ENCODE measurements at regions not wholly inside any gene's neighbourhood (a gene's known extent, or its start where the extent isn't known, plus 50 kb on each side); places are given as distances from the start of the nearest gene placed in this dataset.
"Not testable (repeated sequence)": the region's sequence is repeated elsewhere in the genome, so short reads cannot be mapped to it uniquely, and the experiment has no call there.

- DNase-seq (ENCODE audit: low spot score), result no peak
Observed at GRCh38 chr3:103791786-103792515, 1357.1 kb downstream of the ZPLD1 start.

- no peak for DNase-seq (ENCODE audit: low spot score)
Observed at GRCh38 chr3:103794656-103795055, 1359.8 kb downstream of the ZPLD1 start.

GRCh38 chr3:103796068-103796467 is 1361.3 kb downstream of the ZPLD1 start:
- no peak for DNase-seq (ENCODE audit: low spot score)

GRCh38 chr3:103803787-103804186 is 1369.0 kb downstream of the ZPLD1 start:
- no peak for DNase-seq (ENCODE audit: low spot score)

- DNase-seq (ENCODE audit: low spot score), result no peak
Observed at GRCh38 chr3:103810167-103810566, 1375.4 kb downstream of the ZPLD1 start.

GRCh38 chr3:103813955-103814354 is 1379.1 kb downstream of the ZPLD1 start:
- no peak for DNase-seq (ENCODE audit: low spot score)

GRCh38 chr3:103818398-103818797 is 1383.6 kb downstream of the ZPLD1 start:
- DNase-seq (ENCODE audit: low spot score), result no peak

GRCh38 chr3:103818800-103819199 is 1384.0 kb downstream of the ZPLD1 start:
- no peak for DNase-seq (ENCODE audit: low spot score)

GRCh38 chr3:103825586-103825985 is 1390.8 kb downstream of the ZPLD1 start:
- DNase-seq (ENCODE audit: low spot score), result no peak

- DNase-seq (ENCODE audit: low spot score), result no peak
Observed at GRCh38 chr3:103829723-103830326, 1395.0 kb downstream of the ZPLD1 start.

GRCh38 chr3:103847081-103848062 is 1412.6 kb downstream of the ZPLD1 start:
- DNase-seq (ENCODE audit: low spot score), result no peak

GRCh38 chr3:103851793-103852192 is 1417.0 kb downstream of the ZPLD1 start:
- DNase-seq (ENCODE audit: low spot score), result no peak

GRCh38 chr3:103862415-103862814 is 1427.6 kb downstream of the ZPLD1 start:
- no peak for DNase-seq (ENCODE audit: low spot score)

- no peak for DNase-seq (ENCODE audit: low spot score)
Observed at GRCh38 chr3:103863381-103863780, 1428.6 kb downstream of the ZPLD1 start.

GRCh38 chr3:103866113-103866512 is 1431.3 kb downstream of the ZPLD1 start:
- DNase-seq (ENCODE audit: low spot score), result no peak

GRCh38 chr3:103873021-103873420 is 1438.2 kb downstream of the ZPLD1 start:
- no peak for DNase-seq (ENCODE audit: low spot score)

GRCh38 chr3:103873897-103874545 is 1439.2 kb downstream of the ZPLD1 start:
- no peak for DNase-seq (ENCODE audit: low spot score)

- DNase-seq (ENCODE audit: low spot score), result not testable (repeated sequence)
Observed at GRCh38 chr3:103881809-103882208, 1447.0 kb downstream of the ZPLD1 start.

- no peak for DNase-seq (ENCODE audit: low spot score)
Observed at GRCh38 chr3:103889675-103890074, 1454.9 kb downstream of the ZPLD1 start.

- DNase-seq (ENCODE audit: low spot score), result no peak
Observed at GRCh38 chr3:103894162-103894822, 1459.5 kb downstream of the ZPLD1 start.

GRCh38 chr3:103899328-103899727 is 1464.5 kb downstream of the ZPLD1 start:
- DNase-seq (ENCODE audit: low spot score), result no peak

GRCh38 chr3:103904991-103905390 is 1461.7 kb upstream of the ALCAM start:
- DNase-seq (ENCODE audit: low spot score), result no peak
